ENCODE measurements at regions not wholly inside any gene's neighbourhood (a gene's known extent, or its start where the extent isn't known, plus 50 kb on each side); places are given as distances from the start of the nearest gene placed in this dataset.

- TF ChIP-seq POLR2A (IDR thresholded peaks at IDR 0.05; ENCODE audit: low read depth, low read length) = no peak
- TF ChIP-seq, protein P1, sequence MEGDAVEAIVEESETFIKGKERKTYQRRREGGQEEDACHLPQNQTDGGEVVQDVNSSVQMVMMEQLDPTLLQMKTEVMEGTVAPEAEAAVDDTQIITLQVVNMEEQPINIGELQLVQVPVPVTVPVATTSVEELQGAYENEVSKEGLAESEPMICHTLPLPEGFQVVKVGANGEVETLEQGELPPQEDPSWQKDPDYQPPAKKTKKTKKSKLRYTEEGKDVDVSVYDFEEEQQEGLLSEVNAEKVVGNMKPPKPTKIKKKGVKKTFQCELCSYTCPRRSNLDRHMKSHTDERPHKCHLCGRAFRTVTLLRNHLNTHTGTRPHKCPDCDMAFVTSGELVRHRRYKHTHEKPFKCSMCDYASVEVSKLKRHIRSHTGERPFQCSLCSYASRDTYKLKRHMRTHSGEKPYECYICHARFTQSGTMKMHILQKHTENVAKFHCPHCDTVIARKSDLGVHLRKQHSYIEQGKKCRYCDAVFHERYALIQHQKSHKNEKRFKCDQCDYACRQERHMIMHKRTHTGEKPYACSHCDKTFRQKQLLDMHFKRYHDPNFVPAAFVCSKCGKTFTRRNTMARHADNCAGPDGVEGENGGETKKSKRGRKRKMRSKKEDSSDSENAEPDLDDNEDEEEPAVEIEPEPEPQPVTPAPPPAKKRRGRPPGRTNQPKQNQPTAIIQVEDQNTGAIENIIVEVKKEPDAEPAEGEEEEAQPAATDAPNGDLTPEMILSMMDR (IDR thresholded peaks at IDR 0.05; ENCODE audit: extremely low read depth in 1 of 2, insufficient read depth in 1 of 2, low read depth in 1 of 2, low read length in 2 of 2) = no peak
- TF ChIP-seq EZH2 (IDR thresholded peaks at IDR 0.05; ENCODE audit: borderline replicate concordance, low read depth, low read length, severe bottlenecking) = no peak
- TF ChIP-seq POLR2AphosphoS5 (IDR thresholded peaks at IDR 0.05; ENCODE audit: insufficient read depth, low read depth, low read length) = no peak
- TF ChIP-seq, protein P2, sequence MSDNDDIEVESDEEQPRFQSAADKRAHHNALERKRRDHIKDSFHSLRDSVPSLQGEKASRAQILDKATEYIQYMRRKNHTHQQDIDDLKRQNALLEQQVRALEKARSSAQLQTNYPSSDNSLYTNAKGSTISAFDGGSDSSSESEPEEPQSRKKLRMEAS (IDR thresholded peaks at IDR 0.05; ENCODE audit: insufficient read depth, insufficient read length) = no peak
- no peak for TF ChIP-seq GATA2 (IDR thresholded peaks at IDR 0.05; ENCODE audit: insufficient read depth, insufficient read length, low read depth, low read length)
- TF ChIP-seq MYC (IDR thresholded peaks at IDR 0.05; ENCODE audit: low read depth, low read length) = no peak
- no peak for TF ChIP-seq FOS (IDR thresholded peaks at IDR 0.05; ENCODE audit: borderline replicate concordance, insufficient read depth, low read length)
Observed at GRCh38 chr5:89064736-89065135, 181.8 kb upstream of the MEF2C start.

Data from endothelial cell of umbilical vein (primary cell).